AG10803 (cell line): ENCODE measurements at regions not wholly inside any gene's neighbourhood (a gene's known extent, or its start where the extent isn't known, plus 50 kb on each side); places are given as distances from the start of the nearest gene placed in this dataset.

ENCODE experiments used
- DNase-seq: peaks from one replicate; pipeline ENCODE4 v3.0.0; 2010; ENCODE audit warnings: low read depth
- H3K4me3 ChIP-seq: 2 replicates; pipeline ENCODE4 v1.5.1; 2011; ENCODE audit warnings: mild to moderate bottlenecking, low read length, control low read depth
- TF ChIP-seq, protein P1 (sequence below): conservative IDR thresholded peaks from 2 replicates; pipeline ENCODE4 v1.5.1; 2011; ENCODE audit warnings: mild to moderate bottlenecking, low read length, control low read depth, inconsistent platforms

DNA sequence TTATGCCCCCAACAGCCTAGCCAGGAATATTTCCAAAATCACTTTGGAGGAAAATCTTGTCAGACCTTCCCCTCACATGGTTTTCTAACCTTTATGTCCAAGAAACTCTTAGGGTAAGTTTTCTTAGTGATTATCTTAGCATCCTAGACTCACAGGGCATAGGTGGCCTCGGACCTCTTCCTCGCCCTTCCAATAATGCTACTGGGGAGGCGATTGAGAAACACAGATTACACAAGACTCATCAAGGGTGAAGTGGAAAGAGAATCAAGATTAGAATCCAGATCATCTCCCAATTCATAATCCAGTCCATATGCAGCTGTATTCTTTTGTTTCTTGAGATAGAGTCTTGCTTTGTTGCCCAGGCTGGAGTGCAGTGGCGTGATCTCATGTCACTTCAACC is 358.4 kb upstream of the CDH5 start:
- no peak overlapping the region for H3K4me3 ChIP-seq
- TF ChIP-seq, protein P1, sequence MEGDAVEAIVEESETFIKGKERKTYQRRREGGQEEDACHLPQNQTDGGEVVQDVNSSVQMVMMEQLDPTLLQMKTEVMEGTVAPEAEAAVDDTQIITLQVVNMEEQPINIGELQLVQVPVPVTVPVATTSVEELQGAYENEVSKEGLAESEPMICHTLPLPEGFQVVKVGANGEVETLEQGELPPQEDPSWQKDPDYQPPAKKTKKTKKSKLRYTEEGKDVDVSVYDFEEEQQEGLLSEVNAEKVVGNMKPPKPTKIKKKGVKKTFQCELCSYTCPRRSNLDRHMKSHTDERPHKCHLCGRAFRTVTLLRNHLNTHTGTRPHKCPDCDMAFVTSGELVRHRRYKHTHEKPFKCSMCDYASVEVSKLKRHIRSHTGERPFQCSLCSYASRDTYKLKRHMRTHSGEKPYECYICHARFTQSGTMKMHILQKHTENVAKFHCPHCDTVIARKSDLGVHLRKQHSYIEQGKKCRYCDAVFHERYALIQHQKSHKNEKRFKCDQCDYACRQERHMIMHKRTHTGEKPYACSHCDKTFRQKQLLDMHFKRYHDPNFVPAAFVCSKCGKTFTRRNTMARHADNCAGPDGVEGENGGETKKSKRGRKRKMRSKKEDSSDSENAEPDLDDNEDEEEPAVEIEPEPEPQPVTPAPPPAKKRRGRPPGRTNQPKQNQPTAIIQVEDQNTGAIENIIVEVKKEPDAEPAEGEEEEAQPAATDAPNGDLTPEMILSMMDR = no peak
- peak; percentile 12 for DNase-seq

DNA sequence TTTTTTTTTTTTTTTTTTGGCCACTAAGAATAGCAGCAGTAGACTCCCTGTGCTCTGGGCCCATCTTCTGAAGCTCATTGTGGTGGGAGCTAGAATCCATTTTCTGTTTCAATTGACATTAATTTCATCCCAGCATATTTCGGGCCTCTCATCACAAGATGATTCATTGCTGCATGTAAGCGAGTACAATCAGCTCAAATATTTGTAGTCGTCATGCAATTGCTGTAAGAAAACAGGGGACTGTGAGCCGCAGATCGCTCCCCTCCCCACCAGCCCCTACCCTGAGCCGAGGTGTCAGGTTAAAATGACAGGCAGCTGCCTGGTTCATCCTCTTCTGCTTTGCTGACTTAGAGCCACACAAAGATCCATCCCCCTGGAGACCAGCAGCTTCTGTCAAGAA is 358.8 kb upstream of the CDH5 start:
- TF ChIP-seq, protein P1 = no peak
- peak; percentile 89 for DNase-seq
- no peak overlapping the region for H3K4me3 ChIP-seq

DNA sequence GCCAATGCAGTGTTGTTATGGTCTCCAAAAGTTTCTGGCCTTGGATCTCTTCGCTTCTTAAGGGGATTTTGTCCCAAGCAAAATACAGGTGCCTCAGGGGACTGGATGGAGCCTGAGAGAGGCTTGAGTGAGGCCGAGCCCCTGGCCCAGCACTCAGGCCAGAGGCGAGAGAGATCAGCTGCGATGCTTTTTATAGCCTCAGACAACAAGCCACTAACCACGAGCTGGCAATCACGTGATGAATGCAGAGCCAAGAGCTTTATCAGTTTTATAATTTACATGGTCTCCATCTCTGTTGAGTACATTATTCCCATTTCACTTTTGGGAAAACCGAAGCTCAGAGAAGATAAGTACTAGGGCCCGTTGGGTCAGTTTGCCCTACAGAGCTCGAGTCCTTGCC is 360.0 kb upstream of the CDH5 start:
- H3K4me3 ChIP-seq = no peak overlapping the region
- TF ChIP-seq, protein P1 = no peak
- no peak for DNase-seq

DNA sequence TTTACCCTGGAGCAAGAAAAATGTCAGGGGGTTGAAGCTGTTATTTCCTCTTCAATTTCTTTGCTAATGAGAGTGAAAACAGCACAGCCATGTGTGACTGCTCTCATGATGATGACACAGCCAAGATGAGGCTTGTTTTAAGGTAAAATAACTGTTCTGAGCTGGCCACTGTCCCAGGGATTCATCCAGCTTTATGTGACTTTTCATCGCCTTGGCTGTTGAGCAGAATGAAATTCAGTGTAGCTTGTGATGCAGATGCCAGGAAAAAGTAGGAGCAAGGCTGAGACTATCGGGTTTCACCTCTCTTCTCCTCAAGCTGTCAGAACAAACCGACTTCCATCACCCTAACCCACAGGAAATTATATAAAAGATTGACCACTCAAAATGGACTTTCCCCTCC is 361.8 kb upstream of the CDH5 start:
- TF ChIP-seq, protein P1 = no peak
- H3K4me3 ChIP-seq = no peak overlapping the region

DNA sequence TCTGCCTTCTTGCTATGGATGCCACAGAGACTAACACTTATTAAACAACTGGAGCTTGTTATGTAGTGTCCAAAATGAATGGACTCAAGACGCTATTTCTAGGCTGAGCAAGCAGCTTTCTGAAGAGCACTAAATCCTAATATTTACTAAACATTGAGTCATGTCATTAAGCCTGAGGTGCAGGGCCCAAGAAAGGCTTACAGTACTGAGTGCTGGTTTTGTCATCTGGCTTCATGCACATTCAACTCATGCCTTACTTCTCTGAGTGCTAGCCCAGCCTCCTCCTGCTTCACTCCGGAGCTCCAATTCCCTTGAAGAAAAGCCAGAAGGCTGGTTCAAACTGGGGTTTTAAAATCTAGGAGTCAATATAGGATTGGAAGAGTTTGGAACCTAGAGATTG is 363.3 kb upstream of the CDH5 start:
- DNase-seq = peak; percentile 65
- no peak overlapping the region for H3K4me3 ChIP-seq
- TF ChIP-seq, protein P1 = no peak

More for the DNA sequence above, 361.8 kb upstream of the CDH5 start:
- peak; percentile 47 for DNase-seq

DNA sequence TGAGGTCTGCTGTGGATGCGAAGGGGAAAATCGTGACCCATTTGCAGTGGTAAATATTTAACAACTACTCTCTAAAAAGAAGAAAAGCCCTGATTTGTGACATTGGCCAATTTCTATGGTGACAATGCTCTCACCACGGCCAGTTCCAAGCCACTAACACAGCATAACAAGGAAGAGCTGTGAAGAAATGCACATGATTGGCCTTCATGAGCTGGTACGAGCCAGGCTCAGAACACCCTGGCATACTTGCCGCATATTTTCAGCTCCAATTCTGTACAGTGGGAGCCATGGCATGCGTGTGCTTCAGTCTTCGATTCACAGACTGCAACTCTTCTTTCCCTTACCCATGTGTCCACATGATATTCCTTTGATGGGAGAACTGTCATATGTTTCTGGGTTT is 363.9 kb upstream of the CDH5 start:
- H3K4me3 ChIP-seq = no peak overlapping the region
- DNase-seq = peak; percentile 40
- TF ChIP-seq, protein P1 = no peak

DNA sequence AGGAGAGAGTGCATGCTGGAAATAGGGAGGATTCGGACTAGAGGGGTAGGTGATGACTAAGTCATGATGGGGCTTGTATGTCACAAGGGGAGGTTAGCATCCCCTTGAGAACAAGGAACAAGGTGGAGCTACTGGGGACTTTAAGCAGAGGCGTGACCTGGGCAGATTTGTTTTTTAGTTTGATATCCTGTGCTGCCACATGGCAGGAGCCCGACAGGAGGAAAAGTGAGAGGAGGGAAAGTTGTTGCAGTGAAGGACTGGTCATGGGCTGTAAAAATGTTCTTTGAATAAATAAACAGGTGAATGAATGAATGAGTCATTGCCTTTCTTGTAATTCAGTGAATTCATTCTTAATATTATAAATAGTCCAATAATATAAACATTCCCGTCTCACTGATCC is 365.1 kb upstream of the CDH5 start:
- H3K4me3 ChIP-seq = no peak overlapping the region
- DNase-seq = no peak
- TF ChIP-seq, protein P1 = no peak
